ENCODE measurements at regions not wholly inside any gene's neighbourhood (a gene's known extent, or its start where the extent isn't known, plus 50 kb on each side); places are given as distances from the start of the nearest gene placed in this dataset.

DNA sequence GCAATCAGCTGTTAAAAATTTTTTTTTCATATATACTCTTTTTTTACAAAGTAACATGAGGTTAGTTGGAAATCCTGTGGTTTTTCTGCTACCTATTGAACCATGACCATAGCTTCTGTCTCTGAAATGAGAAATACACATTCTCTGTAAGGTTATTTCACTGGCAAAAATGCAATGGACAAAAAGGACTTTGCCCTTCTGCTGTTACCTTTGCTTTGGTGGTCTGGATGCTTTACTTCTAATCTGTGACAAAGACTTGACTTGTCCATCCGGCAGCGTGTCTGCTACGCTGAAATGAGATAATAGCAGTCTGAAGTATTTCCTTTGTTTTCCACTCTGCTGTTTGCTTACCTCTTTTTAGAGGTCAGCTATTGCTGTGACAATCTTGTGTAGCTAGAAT lies 412.8 kb downstream of the SLITRK6 start:
- DNase-seq (ENCODE audit: low read depth, low spot score): no peak
- in situ Hi-C loops (cut with HindIII; ENCODE audit: low pct_unique_long_range_greater_than_20kb, low sequenced_read_pairs): no loop called here

DNA sequence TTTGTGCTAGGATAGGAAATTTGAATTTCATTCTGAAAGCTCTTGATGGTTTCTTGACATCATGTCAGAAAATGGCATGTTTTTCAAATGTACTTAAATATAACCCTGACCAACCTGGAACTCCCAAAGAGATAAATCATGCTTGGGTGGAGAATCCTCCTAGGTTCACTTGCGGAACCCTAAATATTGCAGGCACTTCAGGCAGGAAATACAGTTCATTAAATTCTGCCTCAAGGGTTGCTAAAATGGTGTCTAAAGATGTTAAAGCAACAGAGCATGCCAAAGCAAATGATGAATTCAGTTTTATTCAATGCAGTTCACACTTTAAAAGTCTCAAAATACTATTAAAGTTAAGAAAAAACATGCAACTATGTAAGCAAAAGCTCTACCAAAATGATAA lies 415.9 kb downstream of the SLITRK6 start:
- in situ Hi-C loops (cut with HindIII; ENCODE audit: low pct_unique_long_range_greater_than_20kb, low sequenced_read_pairs): no loop called here
- no peak for DNase-seq (ENCODE audit: low read depth, low spot score)

DNA sequence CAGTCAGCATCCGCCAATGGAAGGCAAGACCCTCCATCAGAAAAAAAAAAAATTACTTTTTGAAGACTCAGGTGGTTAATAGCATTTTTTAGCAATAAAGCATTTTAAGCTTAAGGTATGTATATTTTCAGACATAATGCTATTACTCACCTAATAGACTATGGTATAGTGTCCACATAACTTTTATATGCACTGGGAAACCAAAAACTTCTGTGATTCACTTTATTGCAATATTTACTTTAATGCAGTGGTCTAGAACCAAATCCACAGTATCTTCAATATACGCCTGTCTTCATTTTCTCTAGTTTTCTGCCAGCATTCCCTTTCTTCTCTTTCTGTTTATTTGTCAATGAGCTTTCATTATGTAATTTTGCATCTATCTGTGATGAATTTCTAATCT lies 418.1 kb downstream of the SLITRK6 start:
- in situ Hi-C loops (cut with HindIII; ENCODE audit: low pct_unique_long_range_greater_than_20kb, low sequenced_read_pairs): no loop called here
- DNase-seq (ENCODE audit: low read depth, low spot score): no peak

DNA sequence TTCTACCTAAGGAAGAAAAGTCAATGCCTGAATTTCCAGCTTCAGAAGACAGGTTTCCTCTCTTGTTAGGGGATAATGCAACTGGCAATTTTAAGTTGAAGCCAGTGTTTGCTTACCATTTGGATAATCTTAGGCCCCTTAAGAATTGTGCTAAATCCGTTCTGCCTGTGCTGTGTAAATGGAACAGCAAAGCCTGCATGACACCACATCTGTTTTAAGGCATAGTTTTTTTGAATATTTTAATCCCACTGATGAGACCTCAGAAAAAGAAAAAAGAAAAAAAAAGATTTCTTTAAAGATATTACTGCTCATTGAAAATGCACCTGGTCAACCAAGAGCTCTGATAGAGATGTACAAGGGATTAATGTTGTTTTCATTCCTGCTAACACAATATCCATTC lies 419.2 kb downstream of the SLITRK6 start:
- no peak for DNase-seq (ENCODE audit: low read depth, low spot score)
- in situ Hi-C loops (cut with HindIII; ENCODE audit: low pct_unique_long_range_greater_than_20kb, low sequenced_read_pairs): no loop called here

DNA sequence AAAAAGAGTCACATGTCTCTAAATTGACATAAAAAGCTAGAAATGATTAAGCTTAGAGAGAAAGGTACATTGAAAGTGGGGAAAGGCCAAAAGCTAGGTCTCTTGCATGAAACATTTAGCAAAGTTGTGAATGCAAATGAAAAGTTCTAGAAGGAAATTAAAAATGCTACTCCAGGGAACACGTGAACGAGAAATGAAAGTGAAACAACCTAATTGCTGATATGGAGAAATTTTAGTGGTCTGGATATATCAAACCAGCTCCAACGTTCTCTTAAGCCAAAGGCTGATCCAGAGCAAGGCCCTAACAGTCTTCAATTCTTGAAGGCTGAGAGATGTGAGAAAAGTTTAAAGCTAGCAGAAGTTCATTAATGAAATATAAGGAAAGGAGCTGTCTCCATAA lies 419.8 kb downstream of the SLITRK6 start:
- in situ Hi-C loops (cut with HindIII; ENCODE audit: low pct_unique_long_range_greater_than_20kb, low sequenced_read_pairs): no loop called here
- peak; percentile 2 for DNase-seq (ENCODE audit: low read depth, low spot score)

DNA sequence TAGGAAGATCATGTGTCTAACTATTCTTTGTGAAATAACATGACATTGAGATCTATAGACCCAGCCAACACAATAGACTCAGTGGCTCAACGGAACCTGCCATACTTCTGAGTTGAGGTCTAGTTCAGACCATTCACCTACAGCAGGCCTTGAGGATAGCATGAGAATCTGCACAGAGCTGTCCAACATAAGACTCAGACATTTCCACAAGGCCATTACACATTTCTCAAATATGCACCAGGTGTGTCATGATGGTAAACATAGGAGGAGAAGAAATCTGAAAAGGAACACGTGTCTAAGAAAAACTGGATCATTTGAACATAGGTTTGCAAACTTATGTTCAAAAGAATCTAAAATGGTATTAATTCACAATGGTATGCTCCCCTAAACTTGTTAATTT lies 421.4 kb downstream of the SLITRK6 start:
- in situ Hi-C loops (cut with HindIII; ENCODE audit: low pct_unique_long_range_greater_than_20kb, low sequenced_read_pairs): no loop called here
- no peak for DNase-seq (ENCODE audit: low read depth, low spot score)

DNA sequence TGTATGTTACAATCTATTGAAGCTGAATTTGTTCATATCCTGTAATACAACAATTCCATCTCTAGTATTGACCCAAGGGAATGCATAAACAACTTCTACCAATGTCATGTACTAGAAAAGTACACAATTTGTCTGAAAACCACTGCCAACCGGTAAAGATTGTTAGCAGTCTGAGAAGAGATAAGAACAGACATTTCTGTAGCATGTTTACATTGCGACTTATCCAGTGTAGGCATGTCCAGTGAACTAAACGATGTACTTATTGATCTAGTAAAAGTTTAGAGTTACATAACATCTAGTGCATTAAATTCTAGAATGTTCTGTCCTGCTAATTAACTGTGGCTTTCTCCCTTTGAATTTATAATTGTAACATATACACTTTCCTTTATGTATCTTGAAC lies 425.9 kb downstream of the SLITRK6 start:
- no peak for DNase-seq (ENCODE audit: low read depth, low spot score)

DNA sequence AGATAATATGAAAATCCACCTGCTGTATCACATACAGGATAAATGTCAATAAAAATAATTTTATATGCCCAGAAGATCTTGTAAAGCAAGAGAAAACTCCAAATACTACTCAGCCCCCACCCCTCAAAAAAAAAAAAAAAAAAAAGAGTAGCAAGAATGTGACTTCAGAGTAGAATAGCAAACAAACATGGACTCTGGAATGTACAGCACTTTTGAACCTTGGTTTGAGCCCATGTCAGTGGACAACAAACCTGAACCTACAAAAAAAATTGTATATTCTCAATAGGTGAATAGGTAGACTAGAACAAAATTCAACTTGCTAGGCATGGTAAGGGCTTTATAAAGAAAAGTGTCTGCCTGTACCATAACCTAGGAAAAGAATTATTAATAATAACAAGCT lies 428.0 kb downstream of the SLITRK6 start:
- in situ Hi-C loops (cut with HindIII; ENCODE audit: low pct_unique_long_range_greater_than_20kb, low sequenced_read_pairs): no loop called here
- no peak for DNase-seq (ENCODE audit: low read depth, low spot score)

More for the DNA sequence above, 425.9 kb downstream of the SLITRK6 start:
- in situ Hi-C loops (cut with HindIII; ENCODE audit: low pct_unique_long_range_greater_than_20kb, low sequenced_read_pairs): no loop called here

DNA sequence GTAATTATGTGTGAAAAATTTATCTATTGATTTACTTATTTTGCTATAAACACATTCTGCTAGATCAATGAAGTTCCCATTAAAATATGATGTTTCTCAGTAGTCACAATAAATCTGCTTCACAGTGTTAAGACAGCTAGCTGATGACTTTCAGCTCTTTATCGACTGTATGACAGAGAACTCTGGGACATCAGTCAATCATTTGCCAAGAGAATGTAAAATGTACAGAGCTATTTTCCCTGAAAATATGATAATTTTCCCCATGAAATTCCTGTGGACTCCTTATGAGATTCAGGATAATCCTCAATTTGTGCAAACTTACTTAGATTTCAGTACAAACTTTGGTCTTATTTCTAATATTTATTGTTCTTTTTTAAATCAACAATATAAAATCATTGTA lies 430.5 kb downstream of the SLITRK6 start:
- no peak for DNase-seq (ENCODE audit: low read depth, low spot score)
- in situ Hi-C loops (cut with HindIII; ENCODE audit: low pct_unique_long_range_greater_than_20kb, low sequenced_read_pairs): no loop called here

DNA sequence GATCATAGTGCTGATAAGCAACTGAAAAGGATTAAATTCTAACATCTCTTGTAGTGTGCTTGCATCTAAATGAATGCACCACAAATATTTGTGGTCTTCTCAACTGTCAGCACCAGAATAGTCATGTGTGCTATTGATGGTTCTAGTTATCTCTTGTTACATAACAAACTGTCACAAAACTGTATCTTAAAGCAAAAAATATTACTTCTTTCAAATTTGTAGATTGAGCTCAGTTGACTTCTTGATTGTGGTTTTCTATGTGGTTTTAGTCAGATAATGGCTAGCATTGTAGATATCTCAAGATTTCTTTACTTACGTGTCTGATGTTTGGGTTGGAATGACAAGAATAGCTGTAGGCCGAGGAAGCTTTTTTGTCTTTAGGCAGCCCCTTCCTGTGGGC lies 431.3 kb downstream of the SLITRK6 start:
- DNase-seq (ENCODE audit: low read depth, low spot score): peak; percentile 89

DNA sequence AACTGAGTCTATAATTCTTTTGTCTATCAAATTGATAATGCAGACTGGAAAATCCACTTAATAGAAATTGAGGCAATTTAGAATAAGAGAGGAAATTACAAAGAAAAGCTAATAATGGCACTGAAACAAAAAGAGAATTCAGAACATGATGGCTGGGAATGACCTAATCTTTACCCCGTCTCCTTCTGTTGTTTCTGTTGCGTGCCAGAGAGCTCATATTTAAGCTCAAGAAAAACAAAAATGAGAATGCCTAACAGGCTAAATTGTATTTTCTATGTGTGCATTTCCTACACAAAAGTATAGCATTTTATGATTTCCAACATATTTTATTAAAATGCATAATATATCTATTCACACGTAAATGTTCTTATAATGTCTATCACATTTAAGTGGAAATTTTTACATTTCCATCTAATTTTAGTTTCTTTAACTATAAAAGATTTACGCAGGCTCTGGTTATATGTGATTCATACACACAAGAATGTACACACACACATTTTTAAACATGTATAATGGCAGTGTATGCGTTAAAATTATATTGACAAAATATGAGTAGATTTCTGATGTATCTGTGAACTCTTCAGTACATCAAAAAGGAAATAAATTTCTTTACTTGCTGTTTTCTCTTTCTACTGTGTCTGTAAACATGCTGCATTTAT lies 432.3 kb downstream of the SLITRK6 start:
- no peak for DNase-seq (ENCODE audit: low read depth, low spot score)
- in situ Hi-C loops (cut with HindIII; ENCODE audit: low pct_unique_long_range_greater_than_20kb, low sequenced_read_pairs): no loop called here

More for the DNA sequence above, 431.3 kb downstream of the SLITRK6 start:
- in situ Hi-C loops (cut with HindIII; ENCODE audit: low pct_unique_long_range_greater_than_20kb, low sequenced_read_pairs): no loop called here

DNA sequence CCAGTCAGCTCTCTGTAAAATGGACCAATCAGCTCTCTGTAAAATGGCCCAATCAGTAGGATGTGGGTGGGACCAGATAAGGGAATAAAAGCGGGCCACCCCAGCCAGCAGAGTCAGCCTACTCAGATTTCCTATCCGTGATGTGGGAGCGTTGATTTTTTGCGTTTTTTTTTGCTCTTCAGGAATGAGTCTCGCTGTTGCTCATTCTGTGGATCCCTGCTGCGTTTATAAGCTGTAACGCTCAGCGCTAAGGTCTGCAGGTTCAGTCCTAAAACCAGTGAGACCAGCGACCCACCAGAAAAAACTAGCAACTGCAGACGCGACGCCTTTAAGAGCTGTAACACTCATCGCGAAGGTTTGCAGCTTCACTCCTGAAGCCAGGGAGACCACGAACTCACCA lies 435.7 kb downstream of the SLITRK6 start:
- no peak for DNase-seq (ENCODE audit: low read depth, low spot score)
- in situ Hi-C loops (cut with HindIII; ENCODE audit: low pct_unique_long_range_greater_than_20kb, low sequenced_read_pairs): no loop called here

DNA sequence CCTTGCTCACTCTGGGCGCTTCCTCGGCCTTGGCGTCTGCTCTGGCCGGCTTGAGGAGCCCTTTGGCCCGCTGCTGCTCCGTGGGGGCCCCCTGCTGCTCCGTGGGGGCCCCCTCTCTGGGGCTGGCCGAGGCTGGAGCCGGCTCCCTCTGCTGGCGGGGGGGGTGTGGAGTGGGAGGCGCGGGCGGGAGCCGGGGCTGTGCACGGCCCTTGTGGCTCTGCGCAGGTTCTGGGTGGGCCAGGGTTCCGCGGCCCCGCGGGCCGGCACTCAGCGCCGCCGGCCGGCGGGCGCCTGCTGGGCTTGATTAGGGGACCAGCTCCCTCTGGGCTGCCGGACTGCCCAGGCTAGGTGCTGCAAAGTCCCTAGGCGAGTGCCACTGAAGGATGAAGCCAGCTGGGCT lies 436.2 kb downstream of the SLITRK6 start:
- in situ Hi-C loops (cut with HindIII; ENCODE audit: low pct_unique_long_range_greater_than_20kb, low sequenced_read_pairs): no loop called here
- DNase-seq (ENCODE audit: low read depth, low spot score): no peak

DNA sequence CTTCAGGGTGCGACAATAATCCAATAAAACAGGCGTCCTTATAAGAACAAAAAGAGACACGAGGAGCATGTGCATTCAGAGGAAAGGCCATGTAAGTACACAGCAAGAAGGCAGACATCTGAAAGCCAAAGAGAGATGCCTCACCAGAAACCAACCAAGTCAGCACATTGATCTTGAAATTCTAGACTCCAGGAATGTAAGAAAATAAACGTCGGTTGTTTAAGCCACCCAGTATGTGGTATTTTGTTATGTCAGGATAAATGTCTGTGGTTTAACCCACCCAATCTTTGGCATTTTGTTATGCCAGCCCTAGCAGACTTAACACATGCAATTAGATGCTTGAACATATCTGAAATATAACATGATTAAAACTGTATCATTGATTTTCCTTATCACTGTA lies 452.0 kb downstream of the SLITRK6 start:
- in situ Hi-C loops (cut with HindIII; ENCODE audit: low pct_unique_long_range_greater_than_20kb, low sequenced_read_pairs): no loop called here
- DNase-seq (ENCODE audit: low read depth, low spot score): peak; percentile 12

DNA sequence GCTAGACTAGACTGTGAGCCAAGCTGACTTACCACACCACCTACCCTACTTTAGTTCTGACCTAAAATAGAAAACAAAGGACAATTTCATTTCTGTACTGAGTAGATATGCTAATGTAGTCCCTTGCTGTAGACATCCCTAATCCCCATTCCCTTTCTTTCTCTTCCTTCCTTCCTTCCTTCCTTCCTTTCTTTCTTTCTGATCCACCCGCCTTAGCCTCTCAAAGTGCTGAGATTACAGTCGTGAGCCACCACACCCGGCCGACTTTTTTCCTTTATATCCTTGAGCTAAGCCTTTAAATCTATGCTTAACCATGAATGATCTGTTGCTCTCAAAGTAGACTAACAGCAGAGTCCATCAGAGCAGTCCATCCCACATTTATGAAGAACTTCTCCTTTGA lies 465.0 kb downstream of the SLITRK6 start:
- no peak for DNase-seq (ENCODE audit: low read depth, low spot score)
- in situ Hi-C loops (cut with HindIII; ENCODE audit: low pct_unique_long_range_greater_than_20kb, low sequenced_read_pairs): no loop called here

DNA sequence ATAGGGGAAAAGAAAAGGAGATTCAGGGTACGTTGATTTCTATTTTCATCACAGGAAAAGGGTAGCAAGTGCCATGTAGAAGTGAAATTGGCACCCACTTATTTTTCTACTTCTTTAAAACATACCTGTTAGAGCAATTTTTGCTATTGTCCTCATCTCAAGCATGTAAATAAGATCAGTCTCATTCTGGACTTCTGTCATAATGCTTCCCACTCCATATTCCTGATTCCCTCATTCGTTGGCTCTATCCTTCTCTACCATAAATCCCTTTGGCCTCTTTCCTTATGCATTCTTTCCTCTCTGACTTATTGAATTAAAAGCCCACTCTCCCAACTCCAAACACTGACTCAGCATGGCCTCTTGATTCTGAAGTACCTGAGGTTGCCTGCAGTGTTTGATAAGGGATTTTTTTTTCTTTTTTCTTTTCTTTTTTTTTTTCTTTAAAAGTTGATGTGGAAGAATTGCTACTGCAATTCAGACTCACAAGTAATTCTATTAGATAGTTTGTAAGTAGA lies 465.7 kb downstream of the SLITRK6 start:
- no peak for DNase-seq (ENCODE audit: low read depth, low spot score)
- in situ Hi-C loops (cut with HindIII; ENCODE audit: low pct_unique_long_range_greater_than_20kb, low sequenced_read_pairs): no loop called here

DNA sequence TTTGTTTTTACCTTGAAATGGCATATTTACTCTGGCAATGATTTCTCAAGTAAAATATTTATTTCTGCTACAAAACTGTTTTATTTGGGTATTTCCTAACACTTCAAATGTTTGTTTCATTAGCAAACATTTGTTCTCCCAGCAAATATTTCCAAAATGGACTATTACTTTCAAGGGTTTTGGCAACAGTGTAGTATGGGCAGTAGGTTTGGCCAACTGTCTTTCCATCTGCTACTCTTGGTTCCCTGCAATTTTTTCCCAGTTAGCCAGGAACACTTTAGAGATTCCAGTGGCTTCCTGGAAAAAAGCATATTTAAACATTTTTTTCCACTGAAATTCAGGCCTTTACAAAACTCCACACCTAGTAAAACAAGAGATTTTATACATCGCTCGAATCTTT lies 466.6 kb downstream of the SLITRK6 start:
- in situ Hi-C loops (cut with HindIII; ENCODE audit: low pct_unique_long_range_greater_than_20kb, low sequenced_read_pairs): no loop called here
- DNase-seq (ENCODE audit: low read depth, low spot score): no peak

DNA sequence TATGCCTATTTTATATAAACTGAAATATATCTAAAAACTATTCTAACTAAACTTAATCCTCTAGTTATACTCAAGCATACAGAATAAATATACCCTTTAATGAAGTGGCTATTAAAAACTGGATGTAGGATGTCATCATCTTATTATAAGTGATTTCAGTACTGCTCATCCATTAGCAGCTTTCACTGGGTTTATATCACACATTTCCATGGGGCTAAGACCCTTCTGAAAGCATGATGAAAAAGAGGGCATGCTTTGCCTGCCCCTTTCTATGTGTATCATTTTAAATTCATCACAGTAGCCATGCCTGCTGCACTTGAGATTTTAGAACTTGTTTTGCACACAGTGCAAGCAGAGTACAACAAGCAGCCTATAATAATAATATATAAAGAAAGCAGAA lies 477.5 kb downstream of the SLITRK6 start:
- in situ Hi-C loops (cut with HindIII; ENCODE audit: low pct_unique_long_range_greater_than_20kb, low sequenced_read_pairs): no loop called here
- DNase-seq (ENCODE audit: low read depth, low spot score): no peak

DNA sequence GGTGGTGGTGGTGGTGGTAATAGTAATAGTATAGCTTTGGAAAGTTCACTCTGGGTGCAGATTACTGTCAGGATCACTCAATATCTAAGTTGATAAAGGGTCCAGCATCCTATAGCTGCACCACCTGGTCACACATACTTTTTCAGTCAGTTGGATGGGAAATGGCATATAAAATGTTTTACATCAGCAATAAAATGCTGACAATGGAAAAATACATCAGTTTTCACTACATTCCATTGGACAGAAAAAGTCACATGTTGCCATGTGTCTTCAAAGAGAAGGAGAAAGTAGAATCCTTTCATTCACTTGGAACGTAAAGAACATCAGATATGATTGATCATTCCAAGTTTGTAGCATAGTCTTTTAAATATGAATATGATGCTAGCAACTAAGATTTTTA lies 481.4 kb downstream of the SLITRK6 start:
- in situ Hi-C loops (cut with HindIII; ENCODE audit: low pct_unique_long_range_greater_than_20kb, low sequenced_read_pairs): no loop called here
- DNase-seq (ENCODE audit: low read depth, low spot score): no peak

DNA sequence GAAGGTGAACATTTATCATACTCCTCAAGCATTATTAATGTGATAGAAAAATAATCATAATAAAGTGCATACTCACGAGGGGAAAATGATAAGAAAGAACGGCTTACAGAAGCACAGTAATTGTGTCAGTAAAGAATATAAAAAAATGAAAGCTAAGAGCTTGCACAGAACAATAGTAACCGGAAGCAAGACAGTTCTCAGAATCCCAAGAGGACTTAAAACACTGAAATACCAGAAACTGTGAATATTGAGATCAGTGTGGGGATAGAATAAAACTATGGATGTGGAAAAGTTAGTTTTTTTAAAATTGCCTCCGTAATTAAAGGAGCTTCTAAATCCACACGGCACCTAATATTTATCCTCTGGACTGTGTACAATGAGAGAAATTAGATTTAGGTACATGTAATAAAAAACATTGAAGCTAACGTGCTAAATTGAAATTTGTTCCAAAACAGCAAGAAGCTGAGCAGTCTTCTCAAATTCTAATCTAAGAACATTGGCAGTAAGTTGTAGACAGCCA lies 482.7 kb downstream of the SLITRK6 start:
- in situ Hi-C loops (cut with HindIII; ENCODE audit: low pct_unique_long_range_greater_than_20kb, low sequenced_read_pairs): no loop called here
- no peak for DNase-seq (ENCODE audit: low read depth, low spot score)

Data from SK-MEL-5 (cell line).